GM23338 (cell line): ENCODE measurements at regions not wholly inside any gene's neighbourhood (a gene's known extent, or its start where the extent isn't known, plus 50 kb on each side); places are given as distances from the start of the nearest gene placed in this dataset.

Source experiments
- CREB1 ChIP-seq: fragments of 250-450 bp; sonication (Bioruptor Pico); IDR thresholded peaks from 2 replicates; pipeline ENCODE4 v1.5.0; 2020; ENCODE audit warnings: low read depth, mild to moderate bottlenecking, moderate library complexity
- EZH2 ChIP-seq: fragments of 200-600 bp; sonication (generic); IDR thresholded peaks from one replicate; pipeline ENCODE4 v1.8.0; 2017; ENCODE audit warnings: antibody characterized with exemption, mild to moderate bottlenecking, low read depth; ENCODE audit not compliant: unreplicated experiment
- EZH2phosphoT487 ChIP-seq: fragments of 200-600 bp; sonication (generic); IDR thresholded peaks from one replicate; pipeline ENCODE4 v1.8.1; 2018; ENCODE audit warnings: antibody characterized with exemption; ENCODE audit not compliant: unreplicated experiment
- JUNB ChIP-seq: IDR thresholded peaks from one replicate; pipeline ENCODE4 v1.6.1; 2016; ENCODE audit warnings: antibody characterized with exemption; ENCODE audit not compliant: unreplicated experiment
- NANOG ChIP-seq: IDR thresholded peaks from 2 replicates; pipeline ENCODE4 v1.6.1; 2016; ENCODE audit warnings: antibody characterized with exemption, borderline replicate concordance
- POLR2AphosphoS5 ChIP-seq: IDR thresholded peaks from 2 replicates; pipeline ENCODE4 v1.6.1; 2016; ENCODE audit warnings: antibody characterized with exemption, low read depth
- STAT1 ChIP-seq: IDR thresholded peaks from one replicate; pipeline ENCODE4 v1.6.1; 2016; ENCODE audit warnings: antibody characterized with exemption; ENCODE audit not compliant: unreplicated experiment
- ZNF114 ChIP-seq: fragments of 250-450 bp; sonication (Bioruptor Pico); IDR thresholded peaks from 2 replicates; pipeline ENCODE4 v1.5.0; 2020; ENCODE audit warnings: mild to moderate bottlenecking, moderate library complexity
- ZNF331 ChIP-seq: fragments of 250-450 bp; sonication (Bioruptor Pico); IDR thresholded peaks from 2 replicates; pipeline ENCODE4 v1.5.0; 2020; ENCODE audit warnings: low read depth, mild to moderate bottlenecking, moderate library complexity
- TF ChIP-seq, protein P1 (sequence below), 2 experiments: fragments of 200-600 bp in 1 of 2; sonication (generic) in 1 of 2; conservative IDR thresholded peaks; 2 replicates each; pipeline versions ENCODE4 v1.5.1 to v1.6.1; 2016 to 2017; ENCODE audit warnings: antibody characterized with exemption in 2 of 2, low read depth in 2 of 2, mild to moderate bottlenecking in 2 of 2, moderate library complexity in 1 of 2
- TF ChIP-seq, protein P2 (sequence below): IDR thresholded peaks from 2 replicates; pipeline ENCODE4 v1.6.1; 2016; ENCODE audit warnings: antibody characterized with exemption
- TF ChIP-seq, protein P3 (sequence below): IDR thresholded peaks from one replicate; pipeline ENCODE4 v1.6.1; 2018; ENCODE audit warnings: antibody characterized with exemption; ENCODE audit not compliant: unreplicated experiment

DNA sequence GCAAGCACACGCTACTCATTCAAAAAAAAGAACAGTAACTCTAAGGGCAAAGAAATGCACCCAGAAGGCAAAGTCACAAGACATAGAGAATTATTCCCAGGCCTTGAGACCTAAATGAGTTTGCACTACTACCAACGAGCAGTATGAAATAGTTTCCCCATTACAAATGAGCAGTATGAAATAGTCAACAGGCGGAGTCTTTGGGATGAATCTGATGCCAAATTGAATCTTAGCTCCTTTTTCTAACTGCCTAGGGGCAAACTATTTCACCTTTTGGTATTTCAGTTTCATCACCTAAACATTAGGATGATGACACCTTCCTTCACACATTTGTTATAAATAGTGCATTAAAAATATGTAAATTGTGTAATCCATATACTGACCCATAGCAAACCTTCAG is 213.0 kb upstream of the FAT4 start:
- TF ChIP-seq EZH2 (no peak), EZH2phosphoT487 (no peak), POLR2AphosphoS5 (no peak), STAT1 (no peak), JUNB (no peak), ZNF114 (CRISPR knock-in tag) (no peak), ZNF331 (CRISPR knock-in tag) (no peak), CREB1 (no peak), NANOG (no peak)
- TF ChIP-seq, protein P1, sequence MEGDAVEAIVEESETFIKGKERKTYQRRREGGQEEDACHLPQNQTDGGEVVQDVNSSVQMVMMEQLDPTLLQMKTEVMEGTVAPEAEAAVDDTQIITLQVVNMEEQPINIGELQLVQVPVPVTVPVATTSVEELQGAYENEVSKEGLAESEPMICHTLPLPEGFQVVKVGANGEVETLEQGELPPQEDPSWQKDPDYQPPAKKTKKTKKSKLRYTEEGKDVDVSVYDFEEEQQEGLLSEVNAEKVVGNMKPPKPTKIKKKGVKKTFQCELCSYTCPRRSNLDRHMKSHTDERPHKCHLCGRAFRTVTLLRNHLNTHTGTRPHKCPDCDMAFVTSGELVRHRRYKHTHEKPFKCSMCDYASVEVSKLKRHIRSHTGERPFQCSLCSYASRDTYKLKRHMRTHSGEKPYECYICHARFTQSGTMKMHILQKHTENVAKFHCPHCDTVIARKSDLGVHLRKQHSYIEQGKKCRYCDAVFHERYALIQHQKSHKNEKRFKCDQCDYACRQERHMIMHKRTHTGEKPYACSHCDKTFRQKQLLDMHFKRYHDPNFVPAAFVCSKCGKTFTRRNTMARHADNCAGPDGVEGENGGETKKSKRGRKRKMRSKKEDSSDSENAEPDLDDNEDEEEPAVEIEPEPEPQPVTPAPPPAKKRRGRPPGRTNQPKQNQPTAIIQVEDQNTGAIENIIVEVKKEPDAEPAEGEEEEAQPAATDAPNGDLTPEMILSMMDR (conservative IDR thresholded peaks at IDR 0.05; ENCODE audit: low read depth in 2 of 2): no peak
- TF ChIP-seq, protein P2, sequence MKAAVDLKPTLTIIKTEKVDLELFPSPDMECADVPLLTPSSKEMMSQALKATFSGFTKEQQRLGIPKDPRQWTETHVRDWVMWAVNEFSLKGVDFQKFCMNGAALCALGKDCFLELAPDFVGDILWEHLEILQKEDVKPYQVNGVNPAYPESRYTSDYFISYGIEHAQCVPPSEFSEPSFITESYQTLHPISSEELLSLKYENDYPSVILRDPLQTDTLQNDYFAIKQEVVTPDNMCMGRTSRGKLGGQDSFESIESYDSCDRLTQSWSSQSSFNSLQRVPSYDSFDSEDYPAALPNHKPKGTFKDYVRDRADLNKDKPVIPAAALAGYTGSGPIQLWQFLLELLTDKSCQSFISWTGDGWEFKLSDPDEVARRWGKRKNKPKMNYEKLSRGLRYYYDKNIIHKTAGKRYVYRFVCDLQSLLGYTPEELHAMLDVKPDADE: no peak
- TF ChIP-seq, protein P3, sequence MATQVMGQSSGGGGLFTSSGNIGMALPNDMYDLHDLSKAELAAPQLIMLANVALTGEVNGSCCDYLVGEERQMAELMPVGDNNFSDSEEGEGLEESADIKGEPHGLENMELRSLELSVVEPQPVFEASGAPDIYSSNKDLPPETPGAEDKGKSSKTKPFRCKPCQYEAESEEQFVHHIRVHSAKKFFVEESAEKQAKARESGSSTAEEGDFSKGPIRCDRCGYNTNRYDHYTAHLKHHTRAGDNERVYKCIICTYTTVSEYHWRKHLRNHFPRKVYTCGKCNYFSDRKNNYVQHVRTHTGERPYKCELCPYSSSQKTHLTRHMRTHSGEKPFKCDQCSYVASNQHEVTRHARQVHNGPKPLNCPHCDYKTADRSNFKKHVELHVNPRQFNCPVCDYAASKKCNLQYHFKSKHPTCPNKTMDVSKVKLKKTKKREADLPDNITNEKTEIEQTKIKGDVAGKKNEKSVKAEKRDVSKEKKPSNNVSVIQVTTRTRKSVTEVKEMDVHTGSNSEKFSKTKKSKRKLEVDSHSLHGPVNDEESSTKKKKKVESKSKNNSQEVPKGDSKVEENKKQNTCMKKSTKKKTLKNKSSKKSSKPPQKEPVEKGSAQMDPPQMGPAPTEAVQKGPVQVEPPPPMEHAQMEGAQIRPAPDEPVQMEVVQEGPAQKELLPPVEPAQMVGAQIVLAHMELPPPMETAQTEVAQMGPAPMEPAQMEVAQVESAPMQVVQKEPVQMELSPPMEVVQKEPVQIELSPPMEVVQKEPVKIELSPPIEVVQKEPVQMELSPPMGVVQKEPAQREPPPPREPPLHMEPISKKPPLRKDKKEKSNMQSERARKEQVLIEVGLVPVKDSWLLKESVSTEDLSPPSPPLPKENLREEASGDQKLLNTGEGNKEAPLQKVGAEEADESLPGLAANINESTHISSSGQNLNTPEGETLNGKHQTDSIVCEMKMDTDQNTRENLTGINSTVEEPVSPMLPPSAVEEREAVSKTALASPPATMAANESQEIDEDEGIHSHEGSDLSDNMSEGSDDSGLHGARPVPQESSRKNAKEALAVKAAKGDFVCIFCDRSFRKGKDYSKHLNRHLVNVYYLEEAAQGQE: no peak
